Activated CD8-positive, alpha-beta T cell treated with anti-CD3 and anti-CD28 coated beads, Interleukin-2, amount 10 ng/mL, durations not matched to agents 7 days and 5 days (primary cell): ENCODE measurements at regions not wholly inside any gene's neighbourhood (a gene's known extent, or its start where the extent isn't known, plus 50 kb on each side); places are given as distances from the start of the nearest gene placed in this dataset.

Experiments used
- ATAC-seq: fragments of 150-1000 bp; cut with Tn5 transposase; one replicate; pipeline ENCODE4 v1.10.0; 2021; ENCODE audit warnings: moderate library complexity
- CTCF ChIA-PET: fragments of 350-600 bp; sonication (Branson Sonifier 250); formaldehyde crosslinking; loops from one replicate; lab custom pipeline; 2021; ENCODE audit warnings: antibody characterized with exemption; lab: Charles Lee
- POLR2A ChIA-PET: fragments of 350-600 bp; sonication (Branson Sonifier 250); formaldehyde crosslinking; loops from one replicate; lab custom pipeline; 2021; ENCODE audit warnings: antibody characterized with exemption; lab: Charles Lee
- DNase-seq: peaks from one replicate; pipeline ENCODE4 v3.0.0-alpha.2; 2020
- H3K27ac Mint-ChIP-seq: one replicate; pipeline ENCODE4 v1.8.0; 2021; ENCODE audit warnings: mild to moderate bottlenecking, mixed read lengths
- H3K27me3 Mint-ChIP-seq: one replicate; pipeline ENCODE4 v1.8.0; 2021; ENCODE audit warnings: low read depth, mixed read lengths
- H3K36me3 Mint-ChIP-seq: one replicate; pipeline ENCODE4 v1.8.0; 2021; ENCODE audit warnings: low read depth, mixed read lengths
- H3K4me1 Mint-ChIP-seq: one replicate; pipeline ENCODE4 v1.8.0; 2021; ENCODE audit warnings: low read depth, mixed read lengths
- H3K4me3 Mint-ChIP-seq: one replicate; pipeline ENCODE4 v1.8.0; 2021; ENCODE audit warnings: mild to moderate bottlenecking, mixed read lengths
- H3K9me3 Mint-ChIP-seq: one replicate; pipeline ENCODE4 v1.8.0; 2022; ENCODE audit warnings: mixed read lengths; ENCODE audit not compliant: insufficient read depth

- no peak for ATAC-seq
- H3K27ac Mint-ChIP-seq, result no peak overlapping the region
- no peaks in the 10 kb centered on the region for H3K4me1 Mint-ChIP-seq
- no peaks in the 10 kb centered on the region for H3K9me3 Mint-ChIP-seq
- no peaks in the 10 kb centered on the region for H3K36me3 Mint-ChIP-seq
- POLR2A ChIA-PET, result no interaction called here
- no peaks in the 10 kb centered on the region for H3K27me3 Mint-ChIP-seq
- no peak for DNase-seq
- H3K4me3 Mint-ChIP-seq, result no peak overlapping the region
- CTCF ChIA-PET, result interaction anchor here (0.7 kb wide), 1 partner anchor 1578 kb away, joined by 3 read pairs; no protein-coding TSS in a partner anchor
Observed at GRCh38 chr1:95326023-95326422, 92.0 kb downstream of the RWDD3 start.

- H3K4me3 Mint-ChIP-seq, result no peak overlapping the region
- H3K9me3 Mint-ChIP-seq, result no peaks in the 10 kb centered on the region
- ATAC-seq (no peak), DNase-seq (no peak)
- H3K36me3 Mint-ChIP-seq, result no peaks in the 10 kb centered on the region
- ChIA-PET POLR2A (no interaction called here), CTCF (no interaction called here)
- no peaks in the 10 kb centered on the region for H3K4me1 Mint-ChIP-seq
- no peaks in the 10 kb centered on the region for H3K27me3 Mint-ChIP-seq
- no peak overlapping the region for H3K27ac Mint-ChIP-seq
Observed at GRCh38 chr1:95332754-95333153, 98.7 kb downstream of the RWDD3 start.

- Mint-ChIP-seq H3K36me3 (no peaks in the 10 kb centered on the region), H3K27ac (no peak overlapping the region), H3K9me3 (no peaks in the 10 kb centered on the region), H3K27me3 (no peaks in the 10 kb centered on the region), H3K4me3 (no peak overlapping the region), H3K4me1 (no peaks in the 10 kb centered on the region)
- ATAC-seq (no peak), DNase-seq (no peak)
- CTCF ChIA-PET, result no interaction called here
- POLR2A ChIA-PET, result no interaction called here
Observed at GRCh38 chr1:95339377-95339776, 105.4 kb downstream of the RWDD3 start.

GRCh38 chr1:95340061-95340460 lies 106.1 kb downstream of the RWDD3 start:
- Mint-ChIP-seq H3K36me3 (no peaks in the 10 kb centered on the region), H3K27me3 (no peaks in the 10 kb centered on the region), H3K4me1 (no peaks in the 10 kb centered on the region), H3K27ac (no peak overlapping the region), H3K4me3 (no peak overlapping the region), H3K9me3 (no peaks in the 10 kb centered on the region)
- no peak for DNase-seq
- no peak for ATAC-seq
- CTCF ChIA-PET, result interaction anchor here (0.6 kb wide), 1 partner anchor 343 kb away, joined by 3 read pairs; no protein-coding TSS in a partner anchor
- POLR2A ChIA-PET, result interaction anchor here (0.6 kb wide), 1 partner anchor 19 kb away, joined by 3 read pairs; no protein-coding TSS in a partner anchor

- CTCF ChIA-PET, result no interaction called here
- Mint-ChIP-seq H3K4me3 (no peak overlapping the region), H3K36me3 (no peaks in the 10 kb centered on the region), H3K4me1 (no peaks in the 10 kb centered on the region), H3K9me3 (no peaks in the 10 kb centered on the region), H3K27ac (no peak overlapping the region), H3K27me3 (peaks cover 3% of the 10 kb centered on the region)
- ATAC-seq (no peak), DNase-seq (no peak)
- POLR2A ChIA-PET, result no interaction called here
Observed at GRCh38 chr1:95352767-95353166, 118.8 kb downstream of the RWDD3 start.

GRCh38 chr1:95353194-95353593 lies 119.2 kb downstream of the RWDD3 start:
- ChIA-PET POLR2A (no interaction called here), CTCF (no interaction called here)
- no peak for DNase-seq
- H3K4me1 Mint-ChIP-seq, result no peaks in the 10 kb centered on the region
- peaks cover 3% of the 10 kb centered on the region for H3K27me3 Mint-ChIP-seq
- no peak for ATAC-seq
- H3K36me3 Mint-ChIP-seq, result no peaks in the 10 kb centered on the region
- no peak overlapping the region for H3K4me3 Mint-ChIP-seq
- H3K9me3 Mint-ChIP-seq, result no peaks in the 10 kb centered on the region
- H3K27ac Mint-ChIP-seq, result no peak overlapping the region

- no peaks in the 10 kb centered on the region for H3K36me3 Mint-ChIP-seq
- ChIA-PET POLR2A (no interaction called here), CTCF (no interaction called here)
- no peaks in the 10 kb centered on the region for H3K27me3 Mint-ChIP-seq
- H3K4me3 Mint-ChIP-seq, result no peak overlapping the region
- no peak overlapping the region for H3K27ac Mint-ChIP-seq
- no peaks in the 10 kb centered on the region for H3K4me1 Mint-ChIP-seq
- DNase-seq (no peak), ATAC-seq (no peak)
- no peaks in the 10 kb centered on the region for H3K9me3 Mint-ChIP-seq
Observed at GRCh38 chr1:95364546-95364945, 130.5 kb downstream of the RWDD3 start.

GRCh38 chr1:95366498-95366897 lies 132.5 kb downstream of the RWDD3 start:
- CTCF ChIA-PET, result no interaction called here
- no peaks in the 10 kb centered on the region for H3K27me3 Mint-ChIP-seq
- ATAC-seq (no peak), DNase-seq (no peak)
- no peaks in the 10 kb centered on the region for H3K4me1 Mint-ChIP-seq
- no peaks in the 10 kb centered on the region for H3K9me3 Mint-ChIP-seq
- H3K36me3 Mint-ChIP-seq, result no peaks in the 10 kb centered on the region
- no peak overlapping the region for H3K4me3 Mint-ChIP-seq
- no peak overlapping the region for H3K27ac Mint-ChIP-seq
- POLR2A ChIA-PET, result no interaction called here

GRCh38 chr1:95368178-95368577 lies 134.2 kb downstream of the RWDD3 start:
- H3K27ac Mint-ChIP-seq, result no peak overlapping the region
- ChIA-PET POLR2A (no interaction called here), CTCF (no interaction called here)
- H3K27me3 Mint-ChIP-seq, result no peaks in the 10 kb centered on the region
- DNase-seq (no peak), ATAC-seq (no peak)
- H3K4me1 Mint-ChIP-seq, result no peaks in the 10 kb centered on the region
- H3K36me3 Mint-ChIP-seq, result no peaks in the 10 kb centered on the region
- no peaks in the 10 kb centered on the region for H3K9me3 Mint-ChIP-seq
- no peak overlapping the region for H3K4me3 Mint-ChIP-seq

GRCh38 chr1:95369985-95370690 lies 136.1 kb downstream of the RWDD3 start:
- Mint-ChIP-seq H3K27ac (no peak overlapping the region), H3K36me3 (no peaks in the 10 kb centered on the region), H3K27me3 (no peaks in the 10 kb centered on the region), H3K4me3 (no peak overlapping the region), H3K9me3 (no peaks in the 10 kb centered on the region), H3K4me1 (no peaks in the 10 kb centered on the region)
- CTCF ChIA-PET, result no interaction called here
- POLR2A ChIA-PET, result no interaction called here
- no peak for ATAC-seq
- no peak for DNase-seq

- CTCF ChIA-PET, result no interaction called here
- H3K4me1 Mint-ChIP-seq, result no peaks in the 10 kb centered on the region
- H3K9me3 Mint-ChIP-seq, result no peaks in the 10 kb centered on the region
- no peaks in the 10 kb centered on the region for H3K36me3 Mint-ChIP-seq
- H3K27me3 Mint-ChIP-seq, result no peaks in the 10 kb centered on the region
- POLR2A ChIA-PET, result no interaction called here
- ATAC-seq (no peak), DNase-seq (no peak)
- no peak overlapping the region for H3K27ac Mint-ChIP-seq
- H3K4me3 Mint-ChIP-seq, result no peak overlapping the region
Observed at GRCh38 chr1:95370691-95371562, 136.9 kb downstream of the RWDD3 start.

- ATAC-seq, result no peak
- Mint-ChIP-seq H3K4me1 (no peaks in the 10 kb centered on the region), H3K27ac (no peak overlapping the region), H3K9me3 (no peaks in the 10 kb centered on the region), H3K27me3 (no peaks in the 10 kb centered on the region), H3K4me3 (no peak overlapping the region), H3K36me3 (no peaks in the 10 kb centered on the region)
- DNase-seq, result no peak
- CTCF ChIA-PET, result no interaction called here
- POLR2A ChIA-PET, result no interaction called here
Observed at GRCh38 chr1:95371666-95372282, 137.8 kb downstream of the RWDD3 start.
